ENCODE measurements at regions not wholly inside any gene's neighbourhood (a gene's known extent, or its start where the extent isn't known, plus 50 kb on each side); places are given as distances from the start of the nearest gene placed in this dataset.

DNA sequence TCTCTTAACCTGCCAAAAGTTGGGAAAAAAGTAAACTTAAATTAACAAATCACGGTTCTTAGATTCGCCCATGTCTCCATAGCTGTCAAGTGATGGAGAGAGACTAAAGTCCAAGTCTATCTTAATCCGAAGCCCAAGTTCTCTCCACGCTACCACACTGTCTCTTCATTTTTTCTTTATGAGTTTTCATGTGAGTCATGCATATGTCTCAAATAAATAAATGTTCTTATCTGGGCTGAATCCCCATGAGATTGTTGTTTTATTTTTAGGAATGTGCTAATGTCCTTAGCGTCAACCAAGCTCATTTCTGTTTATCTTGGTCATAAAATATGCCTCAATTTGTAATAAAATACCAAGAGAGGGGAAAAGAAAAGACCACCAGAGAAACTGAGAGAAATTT is 169.3 kb downstream of the RCHY1 start:
- TF ChIP-seq, protein P1, sequence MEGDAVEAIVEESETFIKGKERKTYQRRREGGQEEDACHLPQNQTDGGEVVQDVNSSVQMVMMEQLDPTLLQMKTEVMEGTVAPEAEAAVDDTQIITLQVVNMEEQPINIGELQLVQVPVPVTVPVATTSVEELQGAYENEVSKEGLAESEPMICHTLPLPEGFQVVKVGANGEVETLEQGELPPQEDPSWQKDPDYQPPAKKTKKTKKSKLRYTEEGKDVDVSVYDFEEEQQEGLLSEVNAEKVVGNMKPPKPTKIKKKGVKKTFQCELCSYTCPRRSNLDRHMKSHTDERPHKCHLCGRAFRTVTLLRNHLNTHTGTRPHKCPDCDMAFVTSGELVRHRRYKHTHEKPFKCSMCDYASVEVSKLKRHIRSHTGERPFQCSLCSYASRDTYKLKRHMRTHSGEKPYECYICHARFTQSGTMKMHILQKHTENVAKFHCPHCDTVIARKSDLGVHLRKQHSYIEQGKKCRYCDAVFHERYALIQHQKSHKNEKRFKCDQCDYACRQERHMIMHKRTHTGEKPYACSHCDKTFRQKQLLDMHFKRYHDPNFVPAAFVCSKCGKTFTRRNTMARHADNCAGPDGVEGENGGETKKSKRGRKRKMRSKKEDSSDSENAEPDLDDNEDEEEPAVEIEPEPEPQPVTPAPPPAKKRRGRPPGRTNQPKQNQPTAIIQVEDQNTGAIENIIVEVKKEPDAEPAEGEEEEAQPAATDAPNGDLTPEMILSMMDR (IDR thresholded peaks at IDR 0.05), result no peak
- TF ChIP-seq POLR2AphosphoS5 (IDR thresholded peaks at IDR 0.05) (no peak), POLR2A (IDR thresholded peaks at IDR 0.05) (no peak), EP300 (IDR thresholded peaks at IDR 0.05) (no peak)

Measured in stomach (tissue), 4 donors.